HG03159 (cell line): ENCODE measurements at regions not wholly inside any gene's neighbourhood (a gene's known extent, or its start where the extent isn't known, plus 50 kb on each side); places are given as distances from the start of the nearest gene placed in this dataset.
"Not testable (repeated sequence)": the region's sequence is repeated elsewhere in the genome, so short reads cannot be mapped to it uniquely, and the experiment has no call there.

Experiments used
- ATAC-seq: cut with Tn5 transposase; IDR thresholded peaks from one replicate; pipeline ENCODE4 v1.9.1; 2021; ENCODE audit warnings: mild to moderate bottlenecking, moderate library complexity; ENCODE audit not compliant: unreplicated experiment

DNA sequence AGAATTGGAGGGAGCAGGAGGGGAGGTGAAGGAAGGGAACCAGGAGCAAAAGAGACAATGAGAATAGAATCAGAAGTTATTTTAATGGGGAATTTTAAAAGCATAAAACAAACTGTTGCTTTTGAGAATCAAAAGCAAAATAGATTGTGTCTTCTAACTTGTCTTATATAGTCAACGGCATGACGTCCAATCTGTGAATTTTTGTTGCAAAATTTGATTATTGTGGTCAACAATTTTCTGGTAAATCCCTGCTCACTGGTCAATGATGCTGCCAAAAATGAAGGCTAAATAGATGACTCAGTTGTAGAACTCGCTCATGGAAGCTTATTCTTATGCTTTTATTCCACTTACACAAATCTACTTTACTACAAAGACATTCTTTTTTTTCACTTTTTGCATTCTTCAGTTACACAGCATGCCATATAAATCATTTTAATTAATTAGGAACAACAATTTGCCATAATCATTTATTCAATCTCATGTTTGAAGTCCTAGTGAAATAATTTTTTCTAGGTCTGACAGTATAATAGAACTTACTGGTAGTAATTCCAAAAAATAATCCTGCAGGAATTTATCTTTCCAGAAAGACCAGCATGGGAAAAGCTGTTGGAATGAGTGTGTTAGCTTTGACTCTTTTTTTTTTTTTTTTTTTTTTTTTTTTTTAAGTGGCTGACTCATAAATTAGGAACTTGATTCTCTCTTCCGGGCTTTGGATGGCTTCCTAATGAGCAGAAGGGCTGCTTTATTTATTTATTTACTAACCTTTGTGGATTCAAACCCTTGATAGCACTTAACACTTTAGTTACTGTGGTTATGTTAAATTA, 256.9 kb downstream of the SPRY2 start:
- no peak for ATAC-seq

GRCh38 chr13:80083081-80083852, 257.7 kb downstream of the SPRY2 start:
- no peak for ATAC-seq

DNA sequence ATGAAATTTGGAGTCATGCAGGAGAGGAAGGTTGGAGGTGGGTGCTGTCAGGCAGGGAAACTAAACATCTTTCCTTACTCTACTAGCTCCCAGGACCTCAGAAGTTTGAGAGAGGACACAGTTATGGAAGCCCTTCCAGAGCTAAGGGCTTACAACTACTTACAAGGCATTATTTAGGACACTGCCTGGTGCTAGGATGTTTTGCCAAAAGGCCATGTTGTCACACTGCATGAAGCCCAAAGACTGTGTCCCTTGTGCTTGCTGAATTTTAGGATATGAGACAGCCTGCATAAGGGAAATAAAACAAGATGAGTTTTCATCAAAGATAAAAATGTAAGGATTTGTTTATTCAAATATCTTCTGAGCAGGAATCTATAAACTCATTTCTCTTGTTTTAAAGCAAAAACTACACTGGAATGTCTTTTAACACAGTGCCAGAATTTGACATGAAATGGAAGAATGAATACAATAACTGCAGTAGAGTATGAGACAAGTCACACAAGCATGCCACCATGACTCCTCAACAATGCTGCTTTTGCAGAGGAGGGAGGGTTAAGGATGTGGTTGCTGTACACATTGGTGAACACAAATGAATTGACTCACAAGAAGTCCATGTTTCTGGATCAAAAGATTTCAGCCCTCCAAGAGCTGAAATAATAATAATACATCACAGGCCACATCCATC, 258.4 kb downstream of the SPRY2 start:
- ATAC-seq: no peak

- ATAC-seq: no peak
Measured at GRCh38 chr13:80074811-80075210, 266.1 kb downstream of the SPRY2 start.

- no peak for ATAC-seq
Measured at GRCh38 chr13:80074143-80074752, 266.7 kb downstream of the SPRY2 start.

GRCh38 chr13:80072231-80072630, 268.7 kb downstream of the SPRY2 start:
- no peak for ATAC-seq

GRCh38 chr13:80070024-80070703, 270.8 kb downstream of the SPRY2 start:
- no peak for ATAC-seq

GRCh38 chr13:80069374-80069773, 271.6 kb downstream of the SPRY2 start:
- no peak for ATAC-seq

GRCh38 chr13:80065996-80066395, 274.9 kb downstream of the SPRY2 start:
- ATAC-seq: no peak

GRCh38 chr13:80062416-80062815, 278.5 kb downstream of the SPRY2 start:
- not testable (repeated sequence) for ATAC-seq

GRCh38 chr13:80059789-80060188, 281.1 kb downstream of the SPRY2 start:
- no peak for ATAC-seq

GRCh38 chr13:80058626-80059025, 282.3 kb downstream of the SPRY2 start:
- ATAC-seq: no peak

GRCh38 chr13:80055847-80056246, 285.1 kb downstream of the SPRY2 start:
- no peak for ATAC-seq

DNA sequence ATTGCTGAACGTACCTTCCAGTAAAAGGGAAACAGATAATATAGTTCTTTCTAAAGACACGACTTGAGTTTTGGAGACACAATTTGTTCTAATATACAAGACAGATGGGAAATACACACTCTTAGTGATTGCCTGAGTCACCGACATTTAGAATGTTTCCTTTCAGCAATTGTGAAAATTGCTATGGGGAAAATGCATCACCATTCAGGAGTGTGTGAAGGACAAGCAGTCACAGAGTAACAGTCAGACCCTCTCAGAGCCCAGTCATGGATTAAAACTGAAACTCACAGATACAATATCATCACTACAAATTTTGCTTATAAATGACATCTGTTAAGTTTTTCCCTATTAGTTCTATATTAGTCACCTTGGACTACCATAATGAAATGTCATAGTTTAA, 286.1 kb downstream of the SPRY2 start:
- no peak for ATAC-seq

DNA sequence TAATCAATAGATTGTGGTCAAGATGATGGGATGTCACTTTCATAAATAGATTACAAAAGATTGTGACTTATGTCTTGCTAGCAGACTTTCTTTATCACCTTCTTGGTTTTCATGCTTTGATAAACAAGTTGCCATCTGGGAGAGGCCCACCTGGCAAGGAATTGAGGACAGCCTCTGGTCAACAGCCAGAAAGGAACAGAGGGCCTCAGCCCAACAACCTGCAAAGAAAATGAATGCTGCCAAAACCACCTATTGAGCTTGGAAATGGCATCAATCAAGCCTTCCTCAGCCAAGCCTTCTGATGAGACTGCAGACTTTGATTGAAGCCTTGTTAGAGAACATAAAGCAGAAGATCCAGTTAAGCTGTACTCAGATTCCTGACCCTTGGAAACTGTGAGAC, 288.6 kb downstream of the SPRY2 start:
- no peak for ATAC-seq

DNA sequence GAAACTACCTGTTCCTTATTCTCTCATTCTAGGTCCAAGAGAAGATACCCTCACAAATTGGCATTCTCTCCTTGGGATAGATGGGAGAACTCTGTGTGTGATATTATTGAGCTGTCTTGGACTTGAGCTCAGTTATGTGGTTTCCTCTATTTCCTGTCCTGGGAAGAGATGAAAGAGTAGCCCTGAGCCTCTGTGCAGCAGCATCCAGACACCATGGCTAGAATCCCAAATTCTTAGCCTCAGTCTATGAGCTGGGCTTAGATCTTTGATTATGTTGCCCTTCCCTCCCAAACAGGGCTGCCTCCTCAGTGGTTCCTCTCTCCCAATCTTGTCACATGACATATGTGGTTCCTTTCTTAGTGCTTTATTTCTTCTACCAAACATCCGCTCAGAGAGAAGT, 290.7 kb downstream of the SPRY2 start:
- no peak for ATAC-seq

DNA sequence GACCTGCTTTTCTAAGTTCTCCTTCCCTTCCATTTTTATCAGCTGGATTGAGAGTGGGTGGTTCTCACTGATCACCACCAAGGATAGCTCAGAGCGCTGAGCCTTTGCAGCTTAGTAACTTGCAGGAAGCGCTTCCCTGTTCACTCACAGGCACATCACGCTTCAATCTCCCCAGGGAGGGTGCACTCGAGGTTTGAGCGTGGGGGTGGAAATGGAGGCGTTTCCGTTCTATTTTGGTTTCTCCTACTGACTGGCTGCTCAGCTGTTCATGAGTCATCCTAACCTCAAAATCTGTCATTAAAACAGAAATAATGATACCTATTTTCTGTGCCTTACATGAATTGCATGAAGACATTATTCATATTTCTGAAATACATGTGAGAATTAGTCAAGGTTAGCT, 292.1 kb downstream of the SPRY2 start:
- peak; percentile 99 for ATAC-seq

DNA sequence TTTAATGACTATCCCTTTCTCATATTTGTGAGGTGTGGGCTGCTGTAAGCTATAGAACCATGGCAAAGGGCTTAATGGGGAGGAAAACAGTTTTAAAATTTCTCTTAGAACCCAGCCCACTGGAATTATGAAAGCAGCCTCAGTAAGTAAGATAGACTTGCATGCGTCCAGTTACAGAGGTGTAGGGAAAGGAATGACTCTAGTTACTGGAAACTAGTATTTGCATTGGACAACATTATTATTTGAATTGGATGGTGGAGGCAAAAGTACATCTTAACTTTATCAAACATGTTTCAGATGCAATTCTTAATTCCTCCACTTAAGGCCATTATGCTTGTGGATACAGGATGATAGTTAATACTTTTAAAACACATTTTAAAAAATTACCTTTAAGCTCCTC, 292.9 kb downstream of the SPRY2 start:
- no peak for ATAC-seq

- no peak for ATAC-seq
Measured at GRCh38 chr13:80047406-80047805, 293.5 kb downstream of the SPRY2 start.

DNA sequence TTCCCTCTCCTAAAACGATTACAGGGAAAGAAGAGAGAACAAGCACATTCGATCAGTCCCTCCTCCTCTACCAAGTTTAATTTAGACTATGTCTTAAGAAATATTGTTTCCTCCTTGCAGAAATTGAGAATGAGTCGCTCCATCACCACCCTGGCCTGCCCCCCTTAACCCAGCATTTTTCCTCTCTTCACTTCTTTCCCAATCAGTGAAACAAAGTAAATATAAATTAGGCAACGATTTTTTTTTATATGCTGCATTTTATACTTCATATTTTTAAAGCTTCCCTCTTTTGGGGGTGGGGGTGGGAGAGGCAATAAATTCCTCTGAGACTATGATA, 300.0 kb downstream of the SPRY2 start:
- no peak for ATAC-seq
